Transverse colon (tissue), 4 donors: ENCODE measurements at regions not wholly inside any gene's neighbourhood (a gene's known extent, or its start where the extent isn't known, plus 50 kb on each side); places are given as distances from the start of the nearest gene placed in this dataset.

Experiments
- DNase-seq: peaks from one replicate; pipeline ENCODE4 v3.0.0-alpha.2; 2019
- H3K27ac ChIP-seq, 4 donors: fragments of 200-600 bp; sonication (generic); 2 replicates each; pipeline ENCODE4 v1.5.1; 2016 to 2018; ENCODE audit warnings: inconsistent platforms in 4 of 4
- H3K27me3 ChIP-seq: fragments of 200-600 bp; sonication (generic); 2 replicates; pipeline ENCODE4 v1.5.1; 2017; ENCODE audit warnings: inconsistent platforms
- H3K36me3 ChIP-seq, 4 donors: fragments of 200-600 bp; sonication (generic); 2 replicates each; pipeline ENCODE4 v1.5.1; 2017 to 2019; ENCODE audit warnings: inconsistent platforms in 4 of 4
- H3K4me1 ChIP-seq, 4 donors: fragments of 200-600 bp; sonication (generic); 2 replicates each; pipeline ENCODE4 v1.5.1; 2017 to 2020; ENCODE audit warnings: inconsistent platforms in 4 of 4
- H3K4me3 ChIP-seq, 4 donors: fragments of 200-600 bp; sonication (generic); 1 replicate in 1 of 4; 2 replicates in 3 of 4; pipeline versions ENCODE4 v1.5.1 to v1.6.1; 2017 to 2019; ENCODE audit warnings: inconsistent platforms in 4 of 4
- H3K9me3 ChIP-seq, 2 donors: fragments of 200-600 bp; sonication (generic); 2 replicates each; pipeline ENCODE4 v1.5.1; 2017 to 2019; ENCODE audit warnings: inconsistent platforms in 2 of 2
- CTCF ChIP-seq, 5 experiments: fragments of 200-600 bp in 3 of 5; fragments of 450-650 bp in 2 of 5; sonication (generic) in 3 of 5; IDR thresholded peaks; 1 replicate in 2 of 5; 2 replicates in 3 of 5; pipeline ENCODE4 v1.5.1; 2016 to 2017; ENCODE audit warnings: antibody characterized with exemption in 5 of 5, inconsistent platforms in 3 of 5, mild to moderate bottlenecking in 2 of 5, moderate library complexity in 1 of 5
- EP300 ChIP-seq: sonication (generic); formaldehyde crosslinking; IDR thresholded peaks from one replicate; pipeline ENCODE4 v1.6.1; 2017; ENCODE audit warnings: antibody characterized with exemption, low read depth
- POLR2A ChIP-seq: fragments of 450-650 bp; IDR thresholded peaks from one replicate; pipeline ENCODE4 v1.6.1; 2016; ENCODE audit warnings: antibody characterized with exemption, mild to moderate bottlenecking, moderate library complexity
- POLR2AphosphoS5 ChIP-seq, 3 donors: sonication (generic); formaldehyde crosslinking; IDR thresholded peaks; one replicate each; pipeline ENCODE4 v1.6.1; 2016; ENCODE audit warnings: antibody characterized with exemption in 3 of 3
- WGBS, 2 donors: methylation state at CpG; one replicate each; pipeline ENCODE4 v1.1.5; 2018; ENCODE audit warnings: low coverage in 1 of 2; 5-methylcytosine and 5-hydroxymethylcytosine counted together
- in situ Hi-C, 4 donors: fragments of 200-750 bp; cut with MboI; loops; one replicate each; pipeline versions ENCODE4 v1.15.0 to v1.15.1; 2017; ENCODE audit warnings: low sequenced_read_pairs in 3 of 4, low pct_ligation_motif_present in 1 of 4, low pct_unique_long_range_greater_than_20kb in 1 of 4
- intact Hi-C: fragments of 100-400 bp; cut with DNase I; formaldehyde crosslinking; loops from one replicate; pipeline ENCODE4 v1.15.1; 2023; ENCODE audit warnings: low total_unique reads
- small RNA-seq, 4 donors: library from RNA; depleted of rRNA; stranded (forward); fragments of <200 nt; gene quantifications; one replicate each; pipeline ENCODE3, GENCODE V24; 2016

- H3K27ac ChIP-seq: no peak overlapping the region
- WGBS, 2 donors: 59 to 65% methylated on average over 3 of the region's 3 CpGs
- DNase-seq: no peak
- no peaks in the 10 kb centered on the region for H3K36me3 ChIP-seq
- H3K4me3 ChIP-seq: no peak overlapping the region
- H3K4me1 ChIP-seq: no peaks in the 10 kb centered on the region
- peaks cover 4% of the 10 kb centered on the region for H3K27me3 ChIP-seq
- TF ChIP-seq POLR2A: no peak
- no peak for TF ChIP-seq POLR2AphosphoS5 (IDR thresholded peaks at IDR 0.05)
- no peak for TF ChIP-seq CTCF (IDR thresholded peaks at IDR 0.05)
- no peak for TF ChIP-seq EP300
- in situ Hi-C loops: no loop called here
- no peaks in the 10 kb centered on the region for H3K9me3 ChIP-seq
- intact Hi-C loops: no loop called here
These were observed 54.8 kb upstream of the POU3F2 start for GRCh38 chr6:98779618-98780017.

- 31 to 58% methylated on average over 2 of the region's 2 CpGs for WGBS, 2 donors
- Histone ChIP-seq H3K36me3 (no peaks in the 10 kb centered on the region), H3K27ac (no peak overlapping the region), H3K4me3 (no peak overlapping the region), H3K9me3 (no peaks in the 10 kb centered on the region), H3K4me1 (no peaks in the 10 kb centered on the region), H3K27me3 (peaks cover 20% of the 10 kb centered on the region)
- intact Hi-C loops: no loop called here
- DNase-seq: no peak
- in situ Hi-C loops: no loop called here
- no peak for TF ChIP-seq CTCF (IDR thresholded peaks at IDR 0.05)
- no peak for TF ChIP-seq POLR2AphosphoS5 (IDR thresholded peaks at IDR 0.05)
- TF ChIP-seq POLR2A: no peak
- TF ChIP-seq EP300: no peak
These were observed 51.6 kb upstream of the POU3F2 start for GRCh38 chr6:98782772-98783171.

GRCh38 chr6:98783578-98783977 is 50.8 kb upstream of the POU3F2 start:
- Histone ChIP-seq H3K27ac (no peak overlapping the region), H3K27me3 (peaks cover 26% of the 10 kb centered on the region), H3K9me3 (no peaks in the 10 kb centered on the region), H3K36me3 (no peaks in the 10 kb centered on the region), H3K4me3 (no peak overlapping the region), H3K4me1 (no peaks in the 10 kb centered on the region)
- intact Hi-C loops: no loop called here
- in situ Hi-C loops: no loop called here
- WGBS, 2 donors: 79 to 81% methylated on average over 2 of the region's 2 CpGs
- no peak for TF ChIP-seq POLR2AphosphoS5 (IDR thresholded peaks at IDR 0.05)
- no peak for TF ChIP-seq EP300
- DNase-seq: no peak

Small RNA genes in the stretch of these regions (small RNA-seq; reads per million reads assigned to genes)
- 0 reads per million in 4 donors for gene AL589826.1
- gene MIR2113: 0 reads per million in 4 donors
